Subcutaneous abdominal adipose tissue (tissue), 5 donors: ENCODE measurements at regions not wholly inside any gene's neighbourhood (a gene's known extent, or its start where the extent isn't known, plus 50 kb on each side); places are given as distances from the start of the nearest gene placed in this dataset.
"Not testable (repeated sequence)": the region's sequence is repeated elsewhere in the genome, so short reads cannot be mapped to it uniquely, and the experiment has no call there.

Experiments used
- H3K27ac ChIP-seq: one replicate; pipeline ENCODE4 v1.7.0; 2013; ENCODE audit warnings: low read depth, mild to moderate bottlenecking, inconsistent platforms, low read length, moderate library complexity
- H3K27me3 ChIP-seq, 5 donors: one replicate each; pipeline ENCODE4 v1.7.0; 2013; ENCODE audit warnings: low read length in 5 of 5, inconsistent platforms in 1 of 5; ENCODE audit not compliant: control insufficient read depth in 5 of 5, insufficient read depth in 4 of 5
- H3K36me3 ChIP-seq, 5 donors: one replicate each; pipeline ENCODE4 v1.7.0; 2013; ENCODE audit warnings: low read length in 5 of 5; ENCODE audit not compliant: control insufficient read depth in 5 of 5, insufficient read depth in 5 of 5
- H3K4me1 ChIP-seq, 5 donors: one replicate each; pipeline ENCODE4 v1.7.0; 2013; ENCODE audit warnings: low read length in 5 of 5, mild to moderate bottlenecking in 3 of 5, moderate library complexity in 1 of 5; ENCODE audit not compliant: control insufficient read depth in 5 of 5, insufficient read depth in 5 of 5
- H3K4me3 ChIP-seq, 5 donors: one replicate each; pipeline ENCODE4 v1.7.0; 2013; ENCODE audit warnings: low read length in 5 of 5, low read depth in 1 of 5
- H3K9ac ChIP-seq, 5 donors: one replicate each; pipeline ENCODE4 v1.7.0; 2013; ENCODE audit warnings: low read length in 5 of 5, mild to moderate bottlenecking in 4 of 5, moderate library complexity in 3 of 5
- H3K9me3 ChIP-seq, 5 donors: one replicate each; pipeline ENCODE4 v1.7.0; 2013; ENCODE audit warnings: low read length in 5 of 5; ENCODE audit not compliant: control insufficient read depth in 5 of 5
- donor health status: healthy.
- donor health status: healthy.
- donor health status: healthy.
- donor health status: healthy.
- donor health status: healthy.

DNA sequence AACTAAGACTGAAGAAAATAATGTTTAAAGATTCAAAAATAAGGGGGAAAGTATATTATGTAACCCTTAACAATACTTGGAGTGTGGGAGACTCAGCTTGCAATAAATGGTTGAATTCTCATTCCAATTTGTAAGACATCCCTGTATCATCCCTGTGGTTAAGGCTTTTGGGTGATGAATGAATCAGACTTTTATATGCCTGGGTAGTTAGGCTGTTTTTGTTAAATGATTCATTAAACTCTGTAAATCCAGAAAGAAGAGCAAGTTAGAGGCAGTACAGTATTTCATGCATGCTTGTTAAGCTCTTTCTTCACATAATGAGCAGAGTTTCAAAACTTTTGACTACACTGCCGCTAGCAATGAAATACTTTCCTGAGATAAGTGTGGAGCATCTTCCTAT, 948.8 kb downstream of the SOCS6 start:
- Histone ChIP-seq H3K27ac (no peak overlapping the region), H3K9me3 (peaks cover 0 to 2% (median 0%) of the 10 kb centered on the region in 5 donors), H3K4me3 (no peak overlapping the region), H3K27me3 (no peaks in the 10 kb centered on the region), H3K36me3 (no peaks in the 10 kb centered on the region), H3K4me1 (no peaks in the 10 kb centered on the region), H3K9ac (no peak overlapping the region)

DNA sequence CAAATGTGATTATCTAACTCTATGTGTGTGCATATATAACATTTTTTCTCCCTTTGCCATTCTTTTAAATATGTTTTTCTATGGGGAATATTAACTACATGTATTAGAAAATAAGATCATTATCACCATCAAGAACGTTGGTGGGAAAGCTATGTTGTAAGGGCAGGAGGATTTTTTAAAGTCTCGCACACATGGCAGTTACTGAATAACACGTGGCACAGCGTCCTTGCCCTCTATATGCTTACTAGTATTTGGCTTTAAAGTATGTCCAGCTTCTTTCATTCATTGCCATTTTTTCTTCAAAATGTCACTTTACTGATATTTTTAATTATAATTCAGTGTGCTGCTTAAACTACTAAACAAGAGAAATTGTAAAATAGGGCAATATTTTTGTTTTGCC, 944.3 kb downstream of the SOCS6 start:
- no peak overlapping the region for H3K27ac ChIP-seq

DNA sequence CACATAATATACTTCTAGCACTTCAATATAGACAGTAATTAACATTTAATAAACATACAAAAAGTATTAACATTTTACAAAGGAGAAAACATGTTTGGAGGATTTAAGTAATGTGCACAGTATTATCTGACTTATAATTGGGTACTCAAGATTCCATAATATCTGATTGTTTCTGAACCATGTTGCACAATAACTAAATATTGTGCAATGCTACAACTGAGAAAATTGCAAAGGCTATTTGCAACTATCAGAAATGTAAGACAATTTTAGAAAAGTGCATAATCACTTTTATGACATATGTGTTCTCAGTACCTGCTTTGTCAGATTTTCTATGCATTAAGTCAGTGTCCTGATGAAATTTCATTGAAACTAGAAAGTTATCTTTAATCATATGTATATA, 934.6 kb downstream of the SOCS6 start:
- no peak overlapping the region for H3K9ac ChIP-seq

More for the DNA sequence above, 944.3 kb downstream of the SOCS6 start:
- H3K9me3 ChIP-seq, result no peaks in the 10 kb centered on the region
- H3K4me1 ChIP-seq, result no peaks in the 10 kb centered on the region
- no peak overlapping the region for H3K4me3 ChIP-seq
- H3K36me3 ChIP-seq, result no peaks in the 10 kb centered on the region
- no peaks in the 10 kb centered on the region for H3K27me3 ChIP-seq
- H3K9ac ChIP-seq, result no peak overlapping the region

GRCh38 chr18:71221405-71221804, 932.6 kb downstream of the SOCS6 start:
- Histone ChIP-seq H3K27me3 (no peaks in the 10 kb centered on the region), H3K27ac (no peak overlapping the region), H3K9ac (no peak overlapping the region), H3K36me3 (no peaks in the 10 kb centered on the region), H3K9me3 (no peaks in the 10 kb centered on the region), H3K4me1 (peaks cover 0 to 4% (median 0%) of the 10 kb centered on the region in 5 donors), H3K4me3 (no peak overlapping the region)

More for the DNA sequence above, 934.6 kb downstream of the SOCS6 start:
- Histone ChIP-seq H3K27ac (no peak overlapping the region), H3K27me3 (no peaks in the 10 kb centered on the region), H3K4me1 (peaks cover 0 to 4% (median 0%) of the 10 kb centered on the region in 5 donors), H3K36me3 (no peaks in the 10 kb centered on the region), H3K9me3 (no peaks in the 10 kb centered on the region), H3K4me3 (no peak overlapping the region)

GRCh38 chr18:71212739-71213138, 923.9 kb downstream of the SOCS6 start:
- not testable (repeated sequence) for H3K27ac ChIP-seq, H3K9ac ChIP-seq, H3K4me3 ChIP-seq, H3K36me3 ChIP-seq, H3K4me1 ChIP-seq, H3K9me3 ChIP-seq, H3K27me3 ChIP-seq

GRCh38 chr18:71212222-71212621, 923.4 kb downstream of the SOCS6 start:
- H3K4me3 ChIP-seq, result no peak overlapping the region
- H3K9me3 ChIP-seq, result no peaks in the 10 kb centered on the region
- no peaks in the 10 kb centered on the region for H3K36me3 ChIP-seq
- H3K4me1 ChIP-seq, result no peaks in the 10 kb centered on the region
- H3K9ac ChIP-seq, result no peak overlapping the region
- no peak overlapping the region for H3K27ac ChIP-seq
- H3K27me3 ChIP-seq, result no peaks in the 10 kb centered on the region

- Histone ChIP-seq H3K27ac (no peak overlapping the region), H3K36me3 (no peaks in the 10 kb centered on the region), H3K27me3 (no peaks in the 10 kb centered on the region)
Measured at GRCh38 chr18:71209944-71210343, 921.1 kb downstream of the SOCS6 start.

GRCh38 chr18:71194438-71194837, 905.6 kb downstream of the SOCS6 start:
- H3K36me3 ChIP-seq, result no peaks in the 10 kb centered on the region

More at GRCh38 chr18:71209944-71210343, 921.1 kb downstream of the SOCS6 start:
- Histone ChIP-seq H3K9me3 (no peaks in the 10 kb centered on the region), H3K4me3 (no peak overlapping the region), H3K4me1 (no peaks in the 10 kb centered on the region), H3K9ac (no peak overlapping the region)

DNA sequence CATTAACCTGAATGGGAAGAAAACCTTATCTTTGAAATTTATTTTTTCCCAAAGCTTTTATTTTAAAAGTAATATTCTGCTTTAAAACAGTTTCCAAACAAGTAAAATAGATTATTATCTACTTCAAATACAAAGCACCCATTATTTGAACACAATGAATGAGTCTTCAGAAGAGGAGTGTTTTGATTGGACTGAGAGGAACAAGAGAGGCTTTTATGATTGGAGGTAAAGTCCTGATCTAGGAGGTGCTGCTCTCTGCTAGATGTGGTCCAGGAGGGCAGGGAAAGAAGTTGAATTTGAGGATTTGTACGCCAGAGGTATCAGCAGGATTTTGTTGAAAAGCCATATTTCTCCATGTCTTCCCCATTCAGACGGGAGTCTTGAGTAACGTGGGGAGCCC, 900.7 kb downstream of the SOCS6 start:
- Histone ChIP-seq H3K36me3 (no peaks in the 10 kb centered on the region), H3K4me1 (no peaks in the 10 kb centered on the region), H3K27ac (no peak overlapping the region), H3K9ac (no peak overlapping the region), H3K4me3 (no peak overlapping the region), H3K9me3 (no peaks in the 10 kb centered on the region), H3K27me3 (no peaks in the 10 kb centered on the region)

More at GRCh38 chr18:71194438-71194837, 905.6 kb downstream of the SOCS6 start:
- Histone ChIP-seq H3K4me1 (no peaks in the 10 kb centered on the region), H3K9ac (no peak overlapping the region), H3K9me3 (no peaks in the 10 kb centered on the region), H3K4me3 (no peak overlapping the region), H3K27ac (no peak overlapping the region), H3K27me3 (no peaks in the 10 kb centered on the region)

DNA sequence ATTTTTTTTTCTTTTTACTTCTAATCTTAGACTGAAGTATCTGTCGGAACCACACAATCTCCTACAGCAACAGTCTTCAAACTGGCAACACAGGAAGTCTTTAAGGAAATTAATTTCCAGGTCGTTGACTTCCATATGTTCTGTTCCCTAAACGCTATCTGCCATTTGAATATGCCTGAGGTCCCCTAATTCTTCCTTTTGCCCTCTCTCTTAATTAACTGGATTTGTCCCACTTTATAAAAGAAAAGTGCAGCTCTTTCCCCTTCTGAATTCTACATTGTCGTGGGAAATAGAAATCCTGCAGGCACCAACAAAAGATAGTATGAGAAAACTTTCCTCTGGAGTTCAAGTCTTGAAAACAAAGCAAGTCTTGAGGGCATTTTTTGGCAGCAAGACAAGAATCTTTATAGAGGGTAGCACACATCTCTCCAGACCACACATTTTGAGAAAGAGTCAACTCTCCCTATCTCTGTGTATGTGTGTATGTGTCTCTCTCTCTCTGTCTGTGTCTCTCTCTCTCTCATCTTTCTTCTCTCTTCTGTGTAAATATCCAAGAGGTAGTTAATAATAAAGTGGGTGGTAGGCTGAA, 879.8 kb downstream of the SOCS6 start:
- H3K27me3 ChIP-seq, result no peaks in the 10 kb centered on the region
- peak overlapping the region in 1 of 5 donors; percentile 36 for H3K4me3 ChIP-seq
- peaks cover 0 to 3% (median 0%) of the 10 kb centered on the region in 5 donors for H3K9me3 ChIP-seq
- H3K4me1 ChIP-seq, result no peaks in the 10 kb centered on the region
- H3K9ac ChIP-seq, result no peak overlapping the region
- H3K27ac ChIP-seq, result no peak overlapping the region
- no peaks in the 10 kb centered on the region for H3K36me3 ChIP-seq
